Endothelial cell of umbilical vein (primary cell): ENCODE measurements at regions not wholly inside any gene's neighbourhood (a gene's known extent, or its start where the extent isn't known, plus 50 kb on each side); places are given as distances from the start of the nearest gene placed in this dataset.

ENCODE experiments used
- BruUV-seq: library from RNA; stranded (reverse); fragments of 400-500 nt; replicated peaks from 2 replicates; lab custom pipeline; 2021; lab: Mats Ljungman, UMichigan
- CTCF ChIA-PET: fragments of 300-600, 350-600 bp; sonication (Branson Sonifier 250); formaldehyde crosslinking; loops from one replicate; lab custom pipeline; 2021; ENCODE audit warnings: antibody characterized with exemption, inconsistent platforms; lab: Charles Lee
- POLR2A ChIA-PET: fragments of 300-600, 350-600 bp; sonication (Branson Sonifier 250); formaldehyde crosslinking; loops from one replicate; lab custom pipeline; 2021; ENCODE audit warnings: antibody characterized with exemption, inconsistent platforms; lab: Charles Lee
- DNase-seq: peaks from one replicate; pipeline ENCODE4 v3.0.0-alpha.2; 2011; ENCODE audit warnings: low read depth, low spot score
- FAIRE-seq: peaks from 2 replicates; lab custom pipeline; 2011; peaks lifted over from hg19 to GRCh38; lab: Jason Lieb, UNC
- H2AFZ ChIP-seq: 2 replicates; pipeline ENCODE4 v1.6.0; 2012; ENCODE audit warnings: low read depth, low read length, control low read depth, inconsistent platforms
- H3K27ac ChIP-seq: 2 replicates; pipeline ENCODE4 v1.5.1; 2011; ENCODE audit warnings: low read depth, mild to moderate bottlenecking, control low read depth, low read length, moderate library complexity; ENCODE audit not compliant: insufficient read depth
- H3K27me3 ChIP-seq, 2 experiments: 2 replicates each; pipeline versions ENCODE4 v1.6.0 to v1.6.1; 2011; ENCODE audit warnings: low read length in 2 of 2, mixed read lengths in 1 of 2; ENCODE audit not compliant: control insufficient read depth in 2 of 2, insufficient read depth in 2 of 2
- H3K36me3 ChIP-seq, 2 experiments: 2 replicates in 1 of 2; 3 replicates in 1 of 2; pipeline ENCODE4 v1.5.1; 2011; ENCODE audit warnings: low read length in 2 of 2, mild to moderate bottlenecking in 1 of 2, moderate library complexity in 1 of 2; ENCODE audit not compliant: control insufficient read depth in 2 of 2, insufficient read depth in 2 of 2; ENCODE audit errors: extremely low read depth in 1 of 2
- H3K4me1 ChIP-seq: 3 replicates; pipeline ENCODE4 v1.5.1; 2011; ENCODE audit warnings: mild to moderate bottlenecking, low read length; ENCODE audit not compliant: control insufficient read depth, insufficient read depth; ENCODE audit errors: extremely low read depth
- H3K4me2 ChIP-seq: 2 replicates; pipeline ENCODE4 v1.6.1; 2011; ENCODE audit warnings: low read length, control low read depth, mixed read lengths; ENCODE audit not compliant: insufficient read depth
- H3K4me3 ChIP-seq, 3 experiments: fragments of 200-600 bp in 1 of 3; sonication (generic), shearing (Covaris generic) in 1 of 3; replicated peaks in 1 of 3; 2 replicates each; pipeline ENCODE4 v1.5.1; 2011 to 2016; ENCODE audit warnings: control low read depth in 3 of 3, low read length in 3 of 3, mild to moderate bottlenecking in 2 of 3, inconsistent platforms in 1 of 3, low read depth in 1 of 3, moderate library complexity in 1 of 3; ENCODE audit not compliant: insufficient read depth in 1 of 3
- H3K79me2 ChIP-seq: 2 replicates; pipeline ENCODE4 v1.6.0; 2012; ENCODE audit warnings: low read length, inconsistent platforms; ENCODE audit not compliant: control insufficient read depth, insufficient read depth
- H3K9ac ChIP-seq: replicated peaks from 2 replicates; pipeline ENCODE3; 2011; ENCODE audit warnings: low read length, control low read depth; ENCODE audit not compliant: insufficient read depth; ENCODE audit errors: extremely low read depth
- H3K9me1 ChIP-seq: replicated peaks from 3 replicates; pipeline ENCODE4 v1.6.0; 2011; ENCODE audit warnings: mild to moderate bottlenecking, low read length; ENCODE audit not compliant: control insufficient read depth, insufficient read depth; ENCODE audit errors: extremely low read depth
- H3K9me3 ChIP-seq: replicated peaks from 2 replicates; pipeline ENCODE4 v1.5.1; 2012; ENCODE audit warnings: low read length, inconsistent platforms; ENCODE audit not compliant: control insufficient read depth, insufficient read depth
- H4K20me1 ChIP-seq: replicated peaks from 2 replicates; pipeline ENCODE3; 2011; ENCODE audit warnings: mild to moderate bottlenecking, low read length; ENCODE audit not compliant: control insufficient read depth, insufficient read depth; ENCODE audit errors: extremely low read depth
- EZH2 ChIP-seq: IDR thresholded peaks from 2 replicates; pipeline ENCODE4 v1.6.1; 2012; ENCODE audit warnings: borderline replicate concordance, low read depth, mild to moderate bottlenecking, moderate library complexity, low read length, inconsistent platforms; ENCODE audit not compliant: severe bottlenecking
- FOS ChIP-seq: IDR thresholded peaks from 2 replicates; pipeline ENCODE4 v1.6.1; 2011; ENCODE audit warnings: mild to moderate bottlenecking, low read length, moderate library complexity, borderline replicate concordance; ENCODE audit not compliant: insufficient read depth
- GATA2 ChIP-seq: IDR thresholded peaks from 2 replicates; pipeline ENCODE4 v1.7.0; 2011; ENCODE audit warnings: low read depth, mild to moderate bottlenecking, moderate library complexity, mixed read lengths, low read length; ENCODE audit not compliant: insufficient read length, insufficient read depth
- JUN ChIP-seq: IDR thresholded peaks from 2 replicates; pipeline ENCODE4 v1.6.1; 2011; ENCODE audit warnings: borderline replicate concordance, low read depth; ENCODE audit not compliant: insufficient read length, insufficient read depth
- MYC ChIP-seq: IDR thresholded peaks from one replicate; pipeline ENCODE4 v1.6.1; 2011; ENCODE audit warnings: mild to moderate bottlenecking, low read depth, low read length
- POLR2A ChIP-seq: IDR thresholded peaks from 2 replicates; pipeline ENCODE4 v1.6.1; 2012; ENCODE audit warnings: low read depth, mild to moderate bottlenecking, control low read depth, low read length
- POLR2AphosphoS5 ChIP-seq: IDR thresholded peaks from 2 replicates; pipeline ENCODE4 v1.6.1; 2012; ENCODE audit warnings: low read depth, mild to moderate bottlenecking, control low read depth, low read length, moderate library complexity; ENCODE audit not compliant: insufficient read depth
- dilution Hi-C: fragments of 300-500 bp; cut with MboI; formaldehyde crosslinking; loops from one replicate; pipeline ENCODE4 v1.15.0; 2019; ENCODE audit warnings: low sequenced_read_pairs; ENCODE audit not compliant: extremely low pct_ligation_motif_present
- intact Hi-C: fragments of 100-400 bp; cut with micrococcal nuclease; formaldehyde crosslinking; loops from one replicate; pipeline ENCODE4 v1.10.0; 2022
- TF ChIP-seq, protein P1 (sequence below): IDR thresholded peaks from 2 replicates; pipeline ENCODE4 v1.6.1; 2011; ENCODE audit not compliant: insufficient read depth, insufficient read length
- TF ChIP-seq, protein P2 (sequence below), 2 donors: IDR thresholded peaks; 1 replicate in 1 of 2; 2 replicates in 1 of 2; pipeline ENCODE4 v1.5.1; 2011; ENCODE audit warnings: low read length in 2 of 2, mild to moderate bottlenecking in 2 of 2, moderate library complexity in 2 of 2, control low read depth in 1 of 2, inconsistent platforms in 1 of 2, low read depth in 1 of 2; ENCODE audit not compliant: insufficient read depth in 1 of 2; ENCODE audit errors: extremely low read depth in 1 of 2

DNA sequence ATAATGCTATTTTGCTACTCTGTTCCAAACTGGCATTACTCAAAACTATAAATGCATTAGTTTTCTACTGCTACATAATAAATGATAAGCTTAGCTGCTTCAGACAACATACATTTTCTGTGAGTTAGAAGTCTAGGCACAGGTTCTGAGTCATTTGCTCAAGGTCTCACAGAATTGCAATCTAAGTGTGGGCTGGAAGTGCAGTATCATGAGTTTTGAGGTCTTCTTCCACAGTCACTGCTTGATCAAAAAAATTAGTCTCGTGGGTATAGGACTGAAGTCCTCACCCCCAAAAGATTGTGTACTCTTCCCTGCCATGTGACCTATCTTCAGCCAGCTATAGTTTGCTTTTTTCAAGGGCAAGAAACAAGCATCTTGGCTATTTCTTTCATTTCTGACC lies 676.9 kb downstream of the ADCYAP1 start:
- no peak for DNase-seq
- CTCF ChIA-PET, result interaction anchor here (1.0 to 2.0 kb wide), 2 partner anchors 961 to 966 kb away, joined by 4 to 7 read pairs; no protein-coding TSS in a partner anchor
- Histone ChIP-seq H3K9me1 (no peaks in the 10 kb centered on the region), H3K4me1 (no peaks in the 10 kb centered on the region), H4K20me1 (no peaks in the 10 kb centered on the region), H3K27ac (no peak overlapping the region), H3K9me3 (no peaks in the 10 kb centered on the region), H3K9ac (no peak overlapping the region), H3K79me2 (no peaks in the 10 kb centered on the region), H2AFZ (no peak overlapping the region), H3K36me3 (no peaks in the 10 kb centered on the region), H3K4me3 (no peak overlapping the region), H3K4me2 (no peak overlapping the region), H3K27me3 (no peaks in the 10 kb centered on the region)
- POLR2A ChIA-PET, result no interaction called here
- intact Hi-C loops, result no loop called here
- dilution Hi-C loops, result no loop called here
- no peak for TF ChIP-seq EZH2
- TF ChIP-seq GATA2, result no peak
- TF ChIP-seq FOS, result no peak
- no peak for TF ChIP-seq POLR2AphosphoS5
- TF ChIP-seq, protein P1, sequence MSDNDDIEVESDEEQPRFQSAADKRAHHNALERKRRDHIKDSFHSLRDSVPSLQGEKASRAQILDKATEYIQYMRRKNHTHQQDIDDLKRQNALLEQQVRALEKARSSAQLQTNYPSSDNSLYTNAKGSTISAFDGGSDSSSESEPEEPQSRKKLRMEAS, result no peak
- TF ChIP-seq MYC, result no peak
- no peak for TF ChIP-seq POLR2A
- TF ChIP-seq, protein P2, sequence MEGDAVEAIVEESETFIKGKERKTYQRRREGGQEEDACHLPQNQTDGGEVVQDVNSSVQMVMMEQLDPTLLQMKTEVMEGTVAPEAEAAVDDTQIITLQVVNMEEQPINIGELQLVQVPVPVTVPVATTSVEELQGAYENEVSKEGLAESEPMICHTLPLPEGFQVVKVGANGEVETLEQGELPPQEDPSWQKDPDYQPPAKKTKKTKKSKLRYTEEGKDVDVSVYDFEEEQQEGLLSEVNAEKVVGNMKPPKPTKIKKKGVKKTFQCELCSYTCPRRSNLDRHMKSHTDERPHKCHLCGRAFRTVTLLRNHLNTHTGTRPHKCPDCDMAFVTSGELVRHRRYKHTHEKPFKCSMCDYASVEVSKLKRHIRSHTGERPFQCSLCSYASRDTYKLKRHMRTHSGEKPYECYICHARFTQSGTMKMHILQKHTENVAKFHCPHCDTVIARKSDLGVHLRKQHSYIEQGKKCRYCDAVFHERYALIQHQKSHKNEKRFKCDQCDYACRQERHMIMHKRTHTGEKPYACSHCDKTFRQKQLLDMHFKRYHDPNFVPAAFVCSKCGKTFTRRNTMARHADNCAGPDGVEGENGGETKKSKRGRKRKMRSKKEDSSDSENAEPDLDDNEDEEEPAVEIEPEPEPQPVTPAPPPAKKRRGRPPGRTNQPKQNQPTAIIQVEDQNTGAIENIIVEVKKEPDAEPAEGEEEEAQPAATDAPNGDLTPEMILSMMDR (IDR thresholded peaks at IDR 0.05; ENCODE audit: extremely low read depth in 1 of 2, insufficient read depth in 1 of 2, low read depth in 1 of 2, low read length in 2 of 2), result no peak
- no peak for TF ChIP-seq JUN
- FAIRE-seq, result no peak
- no TSS peak for BruUV-seq
